B cell (primary cell): ENCODE measurements at regions not wholly inside any gene's neighbourhood (a gene's known extent, or its start where the extent isn't known, plus 50 kb on each side); places are given as distances from the start of the nearest gene placed in this dataset.

Source experiments
- ATAC-seq: fragments of 200-7000 bp; cut with Tn5 transposase; one replicate; pipeline ENCODE4 v1.10.0; 2021; ENCODE audit warnings: low read depth, mild to moderate bottlenecking, moderate number of reproducible peaks, moderate library complexity
- CTCF ChIA-PET: fragments of 350-600 bp; sonication (Branson Sonifier 250); formaldehyde crosslinking; loops from one replicate; lab custom pipeline; 2021; ENCODE audit warnings: antibody characterized with exemption, inconsistent platforms; lab: Charles Lee
- POLR2A ChIA-PET: fragments of 350-600 bp; sonication (Branson Sonifier 250); formaldehyde crosslinking; loops from one replicate; lab custom pipeline; 2021; ENCODE audit warnings: antibody characterized with exemption; lab: Charles Lee
- DNase-seq: peaks from one replicate; pipeline ENCODE4 v3.0.0; 2013
- H2AFZ ChIP-seq: 2 replicates; pipeline ENCODE4 v1.6.1; 2012; ENCODE audit warnings: mild to moderate bottlenecking, low read depth, low read length; ENCODE audit not compliant: insufficient read depth, poor library complexity, severe bottlenecking
- H3K27ac ChIP-seq, 2 donors: 1 replicate in 1 of 2; 2 replicates in 1 of 2; pipeline ENCODE4 v1.5.1; 2012 to 2013; ENCODE audit warnings: low read length in 2 of 2, mild to moderate bottlenecking in 2 of 2, moderate library complexity in 1 of 2
- H3K27me3 ChIP-seq, 4 experiments: fragments of 200-600 bp in 1 of 4; sonication (generic) in 1 of 4; replicated peaks in 1 of 4; 1 replicate in 2 of 4; 2 replicates in 2 of 4; pipeline versions ENCODE4 v1.6.1 to v1.7.0; 2013 to 2016; ENCODE audit warnings: low read length in 3 of 4, mild to moderate bottlenecking in 2 of 4, mixed read lengths in 1 of 4, moderate library complexity in 1 of 4; ENCODE audit not compliant: insufficient read depth in 4 of 4, control insufficient read depth in 3 of 4; ENCODE audit errors: control extremely low read depth in 1 of 4
- H3K36me3 ChIP-seq, 2 experiments: replicated peaks in 1 of 2; 1 replicate in 1 of 2; 2 replicates in 1 of 2; pipeline versions ENCODE4 v1.6.1 to v1.7.1; 2013; ENCODE audit warnings: low read length in 1 of 2; ENCODE audit not compliant: insufficient read depth in 2 of 2, control insufficient read depth in 1 of 2; ENCODE audit errors: control extremely low read depth in 1 of 2, extremely low read depth in 1 of 2
- H3K4me1 ChIP-seq, 2 donors: fragments of 200-600 bp in 1 of 2; sonication (generic) in 1 of 2; 1 replicate in 1 of 2; 2 replicates in 1 of 2; pipeline versions ENCODE4 v1.5.1 to v1.6.1; 2013 to 2017; ENCODE audit warnings: low read length in 2 of 2; ENCODE audit not compliant: control insufficient read depth in 2 of 2, insufficient read depth in 2 of 2
- H3K4me2 ChIP-seq: replicated peaks from 2 replicates; pipeline ENCODE3; 2012; ENCODE audit warnings: mild to moderate bottlenecking, low read depth, low read length; ENCODE audit not compliant: poor library complexity, severe bottlenecking
- H3K4me3 ChIP-seq, 5 experiments: fragments of 200-600 bp in 1 of 5; sonication (generic) in 1 of 5; 1 replicate in 3 of 5; 2 replicates in 2 of 5; pipeline versions ENCODE4 v1.5.1 to v1.7.0; 2011 to 2016; ENCODE audit warnings: low read length in 4 of 5, mild to moderate bottlenecking in 4 of 5, low read depth in 2 of 5, control low read depth in 1 of 5, moderate library complexity in 1 of 5; ENCODE audit not compliant: insufficient read depth in 1 of 5; ENCODE audit errors: control extremely low read depth in 1 of 5, extremely low read depth in 1 of 5
- H3K79me2 ChIP-seq: fragments of 200-600 bp; sonication (generic); one replicate; pipeline ENCODE4 v1.6.0; 2016; ENCODE audit warnings: low read length; ENCODE audit not compliant: control insufficient read depth, insufficient read depth
- H3K9ac ChIP-seq: fragments of 200-600 bp; sonication (generic); 2 replicates; pipeline ENCODE4 v1.6.1; 2017; ENCODE audit warnings: mild to moderate bottlenecking, low read length, moderate library complexity
- H3K9me3 ChIP-seq, 3 donors: one replicate each; pipeline versions ENCODE4 v1.6.1 to v1.7.1; 2013; ENCODE audit warnings: low read length in 2 of 3; ENCODE audit not compliant: control insufficient read depth in 2 of 3, insufficient read depth in 1 of 3; ENCODE audit errors: control extremely low read depth in 1 of 3
- H4K20me1 ChIP-seq: 2 replicates; pipeline ENCODE4 v1.6.0; 2012; ENCODE audit warnings: mild to moderate bottlenecking, low read length; ENCODE audit not compliant: insufficient read depth, control insufficient read depth, poor library complexity, severe bottlenecking
- H3K27ac Mint-ChIP-seq: one replicate; pipeline ENCODE4 v1.8.0; 2021; ENCODE audit warnings: mixed read lengths
- H3K27me3 Mint-ChIP-seq: one replicate; pipeline ENCODE4 v1.8.0; 2021; ENCODE audit warnings: mixed read lengths
- H3K4me1 Mint-ChIP-seq: one replicate; pipeline ENCODE4 v1.8.0; 2021; ENCODE audit warnings: mixed read lengths
- H3K4me3 Mint-ChIP-seq: one replicate; pipeline ENCODE4 v1.8.0; 2021; ENCODE audit warnings: mixed read lengths
- H3K9me3 Mint-ChIP-seq: one replicate; pipeline ENCODE4 v1.8.0; 2022; ENCODE audit warnings: mixed read lengths; ENCODE audit not compliant: insufficient read depth
- EZH2 ChIP-seq: IDR thresholded peaks from 2 replicates; pipeline ENCODE4 v1.6.1; 2012; ENCODE audit warnings: borderline replicate concordance, low read depth, mild to moderate bottlenecking, moderate library complexity, low read length; ENCODE audit not compliant: insufficient read depth, poor library complexity, severe bottlenecking
- WGBS: methylation state at CpG from one replicate; pipeline ENCODE4 v1.1.5; 2013; ENCODE audit warnings: missing lambda C conversion rate; ENCODE audit not compliant: insufficient coverage; 5-methylcytosine and 5-hydroxymethylcytosine counted together
- intact Hi-C: fragments of 100-400 bp; cut with micrococcal nuclease; formaldehyde crosslinking; loops from one replicate; pipeline ENCODE4 v1.10.0; 2022
- TF ChIP-seq, protein P1 (sequence below): fragments of 200-600 bp; IDR thresholded peaks from one replicate; pipeline ENCODE4 v1.8.0; 2022; ENCODE audit warnings: antibody characterized with exemption, mild to moderate bottlenecking

DNA sequence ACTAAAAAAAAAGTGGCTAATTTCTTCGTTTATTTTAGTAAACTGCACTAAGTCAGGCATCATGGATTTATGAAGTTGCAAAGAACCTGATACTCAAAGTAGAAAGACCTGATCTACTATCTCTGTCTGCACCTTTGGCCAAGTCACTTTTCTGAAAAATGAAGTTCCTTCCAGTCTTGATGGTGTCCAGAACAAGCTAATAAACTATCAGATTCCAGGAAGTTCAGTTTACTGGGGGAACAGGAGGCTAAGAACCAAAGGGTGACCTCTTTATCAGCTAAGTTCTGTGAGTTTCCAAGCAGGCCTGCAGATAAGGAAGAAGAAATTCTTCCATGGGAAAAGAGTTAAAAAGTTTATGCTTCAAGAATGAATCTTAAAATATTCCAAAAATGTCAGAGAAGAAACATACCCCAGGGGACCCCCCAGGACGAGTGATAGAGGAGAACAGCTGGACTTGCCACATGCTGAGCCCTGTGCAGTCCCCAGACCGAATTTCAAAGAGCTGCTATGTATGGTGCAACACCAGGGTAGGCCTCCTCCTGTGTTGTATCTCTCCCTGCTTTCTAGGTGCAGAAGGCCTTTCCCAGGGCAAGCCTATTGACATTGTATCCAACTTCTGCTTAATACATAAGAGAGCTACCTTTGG is 72.8 kb upstream of the FGGY start:
- Histone ChIP-seq H3K4me2 (no peak overlapping the region), H3K4me1 (peaks cover 4 to 7% of the 10 kb centered on the region in 2 donors), H3K9me3 (peaks cover 0 to 3% (median 0%) of the 10 kb centered on the region in 3 donors), H3K4me3 (no peak overlapping the region), H3K9ac (no peak overlapping the region), H3K36me3 (no peaks in the 10 kb centered on the region), H2AFZ (no peak overlapping the region), H3K27me3 (no peaks in the 10 kb centered on the region), H3K27ac (no peak overlapping the region), H3K79me2 (no peaks in the 10 kb centered on the region), H4K20me1 (no peaks in the 10 kb centered on the region)
- H3K27me3 Mint-ChIP-seq = no peaks in the 10 kb centered on the region
- peaks cover 6% of the 10 kb centered on the region for H3K4me1 Mint-ChIP-seq
- H3K27ac Mint-ChIP-seq = no peak overlapping the region
- TF ChIP-seq, protein P1, sequence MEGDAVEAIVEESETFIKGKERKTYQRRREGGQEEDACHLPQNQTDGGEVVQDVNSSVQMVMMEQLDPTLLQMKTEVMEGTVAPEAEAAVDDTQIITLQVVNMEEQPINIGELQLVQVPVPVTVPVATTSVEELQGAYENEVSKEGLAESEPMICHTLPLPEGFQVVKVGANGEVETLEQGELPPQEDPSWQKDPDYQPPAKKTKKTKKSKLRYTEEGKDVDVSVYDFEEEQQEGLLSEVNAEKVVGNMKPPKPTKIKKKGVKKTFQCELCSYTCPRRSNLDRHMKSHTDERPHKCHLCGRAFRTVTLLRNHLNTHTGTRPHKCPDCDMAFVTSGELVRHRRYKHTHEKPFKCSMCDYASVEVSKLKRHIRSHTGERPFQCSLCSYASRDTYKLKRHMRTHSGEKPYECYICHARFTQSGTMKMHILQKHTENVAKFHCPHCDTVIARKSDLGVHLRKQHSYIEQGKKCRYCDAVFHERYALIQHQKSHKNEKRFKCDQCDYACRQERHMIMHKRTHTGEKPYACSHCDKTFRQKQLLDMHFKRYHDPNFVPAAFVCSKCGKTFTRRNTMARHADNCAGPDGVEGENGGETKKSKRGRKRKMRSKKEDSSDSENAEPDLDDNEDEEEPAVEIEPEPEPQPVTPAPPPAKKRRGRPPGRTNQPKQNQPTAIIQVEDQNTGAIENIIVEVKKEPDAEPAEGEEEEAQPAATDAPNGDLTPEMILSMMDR = no peak
- no peak for TF ChIP-seq EZH2
- POLR2A ChIA-PET = no interaction called here
- ATAC-seq (no peak), DNase-seq (no peak)
- 86% methylated on average over 1 of the region's 3 CpGs for WGBS
- H3K4me3 Mint-ChIP-seq = no peak overlapping the region
- intact Hi-C loops = no loop called here
- no peaks in the 10 kb centered on the region for H3K9me3 Mint-ChIP-seq
- CTCF ChIA-PET = interaction anchor here (0.7 to 1.7 kb wide), 5 partner anchors 9 to 537 kb away, joined by 3 to 4 read pairs (median 4); no protein-coding TSS in a partner anchor

DNA sequence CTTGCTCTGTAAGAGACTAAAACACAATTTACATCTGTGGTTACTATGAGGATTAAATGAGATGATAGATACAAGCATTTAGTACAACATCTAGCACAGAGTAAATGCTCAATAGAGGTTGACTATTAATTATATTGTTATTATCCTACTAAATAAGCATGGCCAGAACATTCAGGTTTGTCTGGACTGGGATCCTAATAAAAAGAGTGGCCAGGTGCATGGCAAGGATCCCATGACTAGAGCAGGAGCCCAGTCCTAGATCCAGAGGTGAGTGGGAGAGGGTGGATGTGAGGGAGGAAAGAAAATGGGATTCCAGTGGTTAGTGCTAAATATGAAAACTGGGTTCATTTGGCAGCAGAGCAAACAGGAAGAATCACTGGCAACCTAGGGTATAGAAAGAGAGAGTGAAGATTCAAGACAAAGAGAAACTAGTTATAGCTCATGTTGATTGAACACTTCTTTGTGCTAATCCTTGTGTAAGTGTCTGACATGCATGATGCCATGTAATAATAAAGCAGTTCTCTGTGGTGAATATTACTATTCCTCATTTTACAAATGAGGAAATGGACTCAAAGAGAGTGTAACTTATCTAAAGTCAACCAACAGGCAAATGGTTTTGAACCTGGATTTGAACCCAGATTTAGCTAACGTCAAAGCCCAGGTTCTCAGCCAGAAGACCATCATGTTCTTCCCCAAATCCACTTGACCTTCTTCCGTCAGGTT is 71.1 kb upstream of the FGGY start:
- ChIA-PET CTCF (interaction anchor here (1.0 to 1.4 kb wide), 6 partner anchors 11 to 533 kb away, joined by 3 to 20 read pairs (median 4); no protein-coding TSS in a partner anchor), POLR2A (no interaction called here)
- DNase-seq (no peak), ATAC-seq (no peak)
- no peak overlapping the region for H3K4me2 ChIP-seq
- intact Hi-C loops = no loop called here
- H3K4me1 ChIP-seq = no peaks in the 10 kb centered on the region
- H3K36me3 ChIP-seq = no peaks in the 10 kb centered on the region
- H4K20me1 ChIP-seq = no peaks in the 10 kb centered on the region
- no peak overlapping the region for H3K27ac Mint-ChIP-seq
- TF ChIP-seq, protein P1 = no peak
- no peak for TF ChIP-seq EZH2
- H3K27me3 Mint-ChIP-seq = no peaks in the 10 kb centered on the region
- H2AFZ ChIP-seq = no peak overlapping the region
- no peak overlapping the region for H3K4me3 ChIP-seq
- H3K4me1 Mint-ChIP-seq = no peaks in the 10 kb centered on the region
- no peak overlapping the region for H3K9ac ChIP-seq
- H3K27ac ChIP-seq = no peak overlapping the region
- 89% methylated on average over 2 of the region's 2 CpGs for WGBS
- H3K9me3 ChIP-seq = no peaks in the 10 kb centered on the region
- H3K27me3 ChIP-seq = no peaks in the 10 kb centered on the region
- no peak overlapping the region for H3K4me3 Mint-ChIP-seq
- no peaks in the 10 kb centered on the region for H3K9me3 Mint-ChIP-seq
- H3K79me2 ChIP-seq = no peaks in the 10 kb centered on the region
